NT2/D1 (cell line): ENCODE measurements at regions not wholly inside any gene's neighbourhood (a gene's known extent, or its start where the extent isn't known, plus 50 kb on each side); places are given as distances from the start of the nearest gene placed in this dataset.
"Not testable (repeated sequence)": the region's sequence is repeated elsewhere in the genome, so short reads cannot be mapped to it uniquely, and the experiment has no call there.

ENCODE experiments used
- DNase-seq: peaks from one replicate; pipeline ENCODE4 v3.0.0-alpha.2; 2011; ENCODE audit warnings: low read depth, low spot score
- H3K27me3 ChIP-seq: 2 replicates; pipeline ENCODE4 v1.6.0; 2011; ENCODE audit warnings: mild to moderate bottlenecking; ENCODE audit not compliant: insufficient read length, insufficient read depth
- H3K36me3 ChIP-seq: 2 replicates; pipeline ENCODE4 v1.6.1; 2011; ENCODE audit warnings: mild to moderate bottlenecking, low read length, mixed read lengths; ENCODE audit not compliant: insufficient read depth, insufficient read length
- H3K4me1 ChIP-seq: 2 replicates; pipeline ENCODE4 v1.5.1; 2011; ENCODE audit not compliant: insufficient read depth, insufficient read length
- H3K4me3 ChIP-seq: 2 replicates; pipeline ENCODE4 v1.5.1; 2011; ENCODE audit warnings: low read depth; ENCODE audit not compliant: insufficient read length
- H3K9ac ChIP-seq: 2 replicates; pipeline ENCODE4 v1.6.0; 2011; ENCODE audit warnings: low read depth; ENCODE audit not compliant: insufficient read length
- H3K9me3 ChIP-seq: 2 replicates; pipeline ENCODE4 v1.5.1; 2011; ENCODE audit warnings: mild to moderate bottlenecking, low read length; ENCODE audit not compliant: insufficient read depth
- SUZ12 ChIP-seq: IDR thresholded peaks from 2 replicates; pipeline ENCODE4 v1.6.1; 2011; ENCODE audit not compliant: insufficient read length, insufficient read depth; ENCODE audit errors: extremely low read depth
- YY1 ChIP-seq: IDR thresholded peaks from 2 replicates; pipeline ENCODE4 v1.6.1; 2011; ENCODE audit not compliant: insufficient read length, insufficient read depth
- ZNF274 ChIP-seq: IDR thresholded peaks from 2 replicates; pipeline ENCODE4 v1.6.1; 2011; ENCODE audit warnings: mild to moderate bottlenecking, low read depth, low read length

GRCh38 chr13:83761631-83762030, 120.6 kb downstream of the SLITRK1 start:
- Histone ChIP-seq H3K4me3 (no peak overlapping the region), H3K4me1 (no peaks in the 10 kb centered on the region), H3K36me3 (no peaks in the 10 kb centered on the region), H3K9ac (no peak overlapping the region), H3K27me3 (no peaks in the 10 kb centered on the region), H3K9me3 (no peaks in the 10 kb centered on the region)
- no peak for TF ChIP-seq SUZ12
- no peak for TF ChIP-seq YY1
- TF ChIP-seq ZNF274 = no peak
- DNase-seq = no peak

GRCh38 chr13:83755210-83755609, 127.1 kb downstream of the SLITRK1 start:
- not testable (repeated sequence) for H3K27me3 ChIP-seq, H3K9ac ChIP-seq, H3K9me3 ChIP-seq, H3K36me3 ChIP-seq, DNase-seq, H3K4me3 ChIP-seq, H3K4me1 ChIP-seq

GRCh38 chr13:83753912-83754624, 128.2 kb downstream of the SLITRK1 start:
- TF ChIP-seq ZNF274 = no peak
- no peak for TF ChIP-seq SUZ12
- TF ChIP-seq YY1 = no peak
- Histone ChIP-seq H3K36me3 (no peaks in the 10 kb centered on the region), H3K9me3 (no peaks in the 10 kb centered on the region), H3K9ac (no peak overlapping the region), H3K4me1 (no peaks in the 10 kb centered on the region), H3K4me3 (no peak overlapping the region), H3K27me3 (no peaks in the 10 kb centered on the region)
- no peak for DNase-seq

- Histone ChIP-seq H3K36me3 (no peaks in the 10 kb centered on the region), H3K9ac (no peak overlapping the region), H3K27me3 (no peaks in the 10 kb centered on the region), H3K4me3 (no peak overlapping the region), H3K9me3 (no peaks in the 10 kb centered on the region), H3K4me1 (no peaks in the 10 kb centered on the region)
- TF ChIP-seq YY1 = no peak
- no peak for TF ChIP-seq SUZ12
- TF ChIP-seq ZNF274 = no peak
- DNase-seq = no peak
Observed at GRCh38 chr13:83752141-83752540, 130.1 kb downstream of the SLITRK1 start.

- no peaks in the 10 kb centered on the region for H3K27me3 ChIP-seq
Observed at GRCh38 chr13:83740622-83741021, 141.7 kb downstream of the SLITRK1 start.

GRCh38 chr13:83738407-83738806, 143.9 kb downstream of the SLITRK1 start:
- no peak overlapping the region for H3K4me3 ChIP-seq
- H3K9ac ChIP-seq = no peak overlapping the region
- H3K4me1 ChIP-seq = no peaks in the 10 kb centered on the region
- TF ChIP-seq SUZ12 (no peak), ZNF274 (no peak), YY1 (no peak)
- no peaks in the 10 kb centered on the region for H3K36me3 ChIP-seq
- DNase-seq = no peak
- H3K9me3 ChIP-seq = no peaks in the 10 kb centered on the region
- no peaks in the 10 kb centered on the region for H3K27me3 ChIP-seq

More at GRCh38 chr13:83740622-83741021, 141.7 kb downstream of the SLITRK1 start:
- H3K4me3 ChIP-seq = no peak overlapping the region
- TF ChIP-seq SUZ12 (no peak), YY1 (no peak), ZNF274 (no peak)
- H3K9me3 ChIP-seq = no peaks in the 10 kb centered on the region
- no peaks in the 10 kb centered on the region for H3K36me3 ChIP-seq
- no peak overlapping the region for H3K9ac ChIP-seq
- no peaks in the 10 kb centered on the region for H3K4me1 ChIP-seq
- DNase-seq = no peak

GRCh38 chr13:83733293-83733692, 149.0 kb downstream of the SLITRK1 start:
- Histone ChIP-seq H3K27me3 (no peaks in the 10 kb centered on the region), H3K4me1 (no peaks in the 10 kb centered on the region), H3K36me3 (no peaks in the 10 kb centered on the region), H3K9ac (no peak overlapping the region), H3K9me3 (no peaks in the 10 kb centered on the region), H3K4me3 (no peak overlapping the region)
- DNase-seq = no peak
- TF ChIP-seq ZNF274 (no peak), SUZ12 (no peak), YY1 (no peak)

- DNase-seq = no peak
- TF ChIP-seq ZNF274 (no peak), SUZ12 (no peak), YY1 (no peak)
- no peak overlapping the region for H3K4me3 ChIP-seq
- no peaks in the 10 kb centered on the region for H3K36me3 ChIP-seq
- H3K9ac ChIP-seq = no peak overlapping the region
- no peaks in the 10 kb centered on the region for H3K4me1 ChIP-seq
- H3K27me3 ChIP-seq = no peaks in the 10 kb centered on the region
- H3K9me3 ChIP-seq = no peaks in the 10 kb centered on the region
Observed at GRCh38 chr13:83732755-83733154, 149.5 kb downstream of the SLITRK1 start.
